Activated CD8-positive, alpha-beta T cell treated with anti-CD3 and anti-CD28 coated beads for 36 hours (primary cell): ENCODE measurements at regions not wholly inside any gene's neighbourhood (a gene's known extent, or its start where the extent isn't known, plus 50 kb on each side); places are given as distances from the start of the nearest gene placed in this dataset.

Experiments
- ATAC-seq: fragments of 200-7000 bp; cut with Tn5 transposase; one replicate; pipeline ENCODE4 v1.10.0; 2021; ENCODE audit warnings: mild to moderate bottlenecking, moderate library complexity
- CTCF ChIA-PET: fragments of 350-600 bp; sonication (Branson Sonifier 250); formaldehyde crosslinking; loops from one replicate; lab custom pipeline; 2021; ENCODE audit warnings: antibody characterized with exemption; lab: Charles Lee
- POLR2A ChIA-PET: fragments of 350-600 bp; sonication (Branson Sonifier 250); formaldehyde crosslinking; loops from one replicate; lab custom pipeline; 2021; ENCODE audit warnings: antibody characterized with exemption; lab: Charles Lee
- DNase-seq: peaks from one replicate; pipeline ENCODE4 v3.0.0-alpha.2; 2020
- H3K27ac Mint-ChIP-seq: one replicate; pipeline ENCODE4 v1.8.0; 2021; ENCODE audit warnings: mild to moderate bottlenecking, mixed read lengths
- H3K27me3 Mint-ChIP-seq: one replicate; pipeline ENCODE4 v1.8.0; 2021; ENCODE audit warnings: mixed read lengths
- H3K36me3 Mint-ChIP-seq: one replicate; pipeline ENCODE4 v1.8.0; 2021; ENCODE audit warnings: low read depth, mixed read lengths
- H3K4me1 Mint-ChIP-seq: one replicate; pipeline ENCODE4 v1.8.0; 2021; ENCODE audit warnings: low read depth, mixed read lengths
- H3K4me3 Mint-ChIP-seq: one replicate; pipeline ENCODE4 v1.8.0; 2021; ENCODE audit warnings: mild to moderate bottlenecking, moderate library complexity, mixed read lengths
- H3K9me3 Mint-ChIP-seq: one replicate; pipeline ENCODE4 v1.8.0; 2021; ENCODE audit warnings: mixed read lengths
- intact Hi-C: fragments of 100-400 bp; cut with micrococcal nuclease; formaldehyde crosslinking; loops from one replicate; pipeline ENCODE4 v1.10.0; 2022
- TF ChIP-seq, protein P1 (sequence below): fragments of 200-600 bp; IDR thresholded peaks from one replicate; pipeline ENCODE4 v1.8.0; 2022; ENCODE audit warnings: antibody characterized with exemption, mild to moderate bottlenecking

- ATAC-seq (no peak), DNase-seq (no peak)
- ChIA-PET POLR2A (no interaction called here), CTCF (no interaction called here)
- H3K36me3 Mint-ChIP-seq, result no peaks in the 10 kb centered on the region
- H3K27me3 Mint-ChIP-seq, result no peaks in the 10 kb centered on the region
- intact Hi-C loops, result no loop called here
- no peak overlapping the region for H3K27ac Mint-ChIP-seq
- H3K9me3 Mint-ChIP-seq, result peaks cover 2% of the 10 kb centered on the region
- no peaks in the 10 kb centered on the region for H3K4me1 Mint-ChIP-seq
- TF ChIP-seq, protein P1, sequence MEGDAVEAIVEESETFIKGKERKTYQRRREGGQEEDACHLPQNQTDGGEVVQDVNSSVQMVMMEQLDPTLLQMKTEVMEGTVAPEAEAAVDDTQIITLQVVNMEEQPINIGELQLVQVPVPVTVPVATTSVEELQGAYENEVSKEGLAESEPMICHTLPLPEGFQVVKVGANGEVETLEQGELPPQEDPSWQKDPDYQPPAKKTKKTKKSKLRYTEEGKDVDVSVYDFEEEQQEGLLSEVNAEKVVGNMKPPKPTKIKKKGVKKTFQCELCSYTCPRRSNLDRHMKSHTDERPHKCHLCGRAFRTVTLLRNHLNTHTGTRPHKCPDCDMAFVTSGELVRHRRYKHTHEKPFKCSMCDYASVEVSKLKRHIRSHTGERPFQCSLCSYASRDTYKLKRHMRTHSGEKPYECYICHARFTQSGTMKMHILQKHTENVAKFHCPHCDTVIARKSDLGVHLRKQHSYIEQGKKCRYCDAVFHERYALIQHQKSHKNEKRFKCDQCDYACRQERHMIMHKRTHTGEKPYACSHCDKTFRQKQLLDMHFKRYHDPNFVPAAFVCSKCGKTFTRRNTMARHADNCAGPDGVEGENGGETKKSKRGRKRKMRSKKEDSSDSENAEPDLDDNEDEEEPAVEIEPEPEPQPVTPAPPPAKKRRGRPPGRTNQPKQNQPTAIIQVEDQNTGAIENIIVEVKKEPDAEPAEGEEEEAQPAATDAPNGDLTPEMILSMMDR, result no peak
- no peak overlapping the region for H3K4me3 Mint-ChIP-seq
Observed at GRCh38 chr4:181063212-181063611, 1180.0 kb upstream of the TENM3 start.

DNA sequence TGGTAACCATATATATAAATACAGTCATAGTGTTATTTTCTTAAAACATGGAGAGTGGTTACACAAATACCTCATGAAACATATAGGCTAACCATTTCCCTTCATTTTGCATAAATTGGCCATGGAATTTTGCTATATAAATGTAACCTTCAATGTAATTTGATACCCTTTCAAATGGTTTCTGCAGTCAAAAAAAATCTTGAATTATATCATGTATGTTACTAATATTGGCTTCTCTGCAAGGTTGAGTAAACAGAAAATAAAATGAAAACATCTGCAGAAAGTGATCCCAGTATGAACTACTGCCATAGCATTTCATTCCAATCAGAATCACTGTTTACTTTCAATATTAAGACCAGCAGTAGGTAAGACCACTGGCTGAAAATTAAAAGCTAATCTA is 1165.9 kb upstream of the TENM3 start:
- no peak for DNase-seq
- H3K4me1 Mint-ChIP-seq, result no peaks in the 10 kb centered on the region
- intact Hi-C loops, result no loop called here
- POLR2A ChIA-PET, result no interaction called here
- H3K27ac Mint-ChIP-seq, result no peak overlapping the region
- no peak overlapping the region for H3K4me3 Mint-ChIP-seq
- TF ChIP-seq, protein P1, result no peak
- CTCF ChIA-PET, result no interaction called here
- no peak for ATAC-seq
- H3K36me3 Mint-ChIP-seq, result no peaks in the 10 kb centered on the region
- no peaks in the 10 kb centered on the region for H3K9me3 Mint-ChIP-seq
- H3K27me3 Mint-ChIP-seq, result no peaks in the 10 kb centered on the region

GRCh38 chr4:181078196-181078595 is 1165.0 kb upstream of the TENM3 start:
- H3K4me3 Mint-ChIP-seq, result no peak overlapping the region
- CTCF ChIA-PET, result no interaction called here
- TF ChIP-seq, protein P1, result no peak
- no peaks in the 10 kb centered on the region for H3K27me3 Mint-ChIP-seq
- no peak for DNase-seq
- H3K9me3 Mint-ChIP-seq, result no peaks in the 10 kb centered on the region
- no peak for ATAC-seq
- H3K36me3 Mint-ChIP-seq, result no peaks in the 10 kb centered on the region
- intact Hi-C loops, result no loop called here
- H3K4me1 Mint-ChIP-seq, result no peaks in the 10 kb centered on the region
- POLR2A ChIA-PET, result no interaction called here
- no peak overlapping the region for H3K27ac Mint-ChIP-seq

GRCh38 chr4:181083757-181084361 is 1159.3 kb upstream of the TENM3 start:
- Mint-ChIP-seq H3K4me1 (no peaks in the 10 kb centered on the region), H3K36me3 (no peaks in the 10 kb centered on the region), H3K27ac (no peak overlapping the region), H3K9me3 (no peaks in the 10 kb centered on the region), H3K27me3 (no peaks in the 10 kb centered on the region), H3K4me3 (no peak overlapping the region)
- intact Hi-C loops, result no loop called here
- POLR2A ChIA-PET, result no interaction called here
- DNase-seq, result no peak
- ATAC-seq, result no peak
- CTCF ChIA-PET, result no interaction called here
- TF ChIP-seq, protein P1, result no peak

DNA sequence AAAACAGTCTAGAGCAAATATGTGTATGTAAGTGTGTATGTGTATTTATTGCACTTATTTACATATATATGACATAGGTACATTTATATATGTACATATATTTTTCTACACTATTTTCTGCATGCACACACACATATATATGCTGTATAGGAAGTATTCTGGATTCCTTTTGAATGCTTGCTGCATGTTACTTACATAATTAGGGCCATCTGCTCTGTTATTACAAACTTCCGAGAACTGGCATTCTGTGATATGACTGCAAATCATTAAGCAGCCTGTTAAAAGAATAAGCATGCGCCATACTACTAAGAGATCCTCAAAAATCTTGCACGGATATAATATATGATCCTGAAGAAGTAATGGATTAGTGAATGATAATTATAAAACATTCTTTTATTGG is 1157.6 kb upstream of the TENM3 start:
- intact Hi-C loops, result no loop called here
- no peak for DNase-seq
- POLR2A ChIA-PET, result no interaction called here
- TF ChIP-seq, protein P1, result no peak
- CTCF ChIA-PET, result no interaction called here
- H3K27ac Mint-ChIP-seq, result no peak overlapping the region
- no peaks in the 10 kb centered on the region for H3K4me1 Mint-ChIP-seq
- H3K4me3 Mint-ChIP-seq, result no peak overlapping the region
- H3K27me3 Mint-ChIP-seq, result no peaks in the 10 kb centered on the region
- no peaks in the 10 kb centered on the region for H3K36me3 Mint-ChIP-seq
- no peak for ATAC-seq
- H3K9me3 Mint-ChIP-seq, result peaks cover under 1% of the 10 kb centered on the region
